Skin of body (tissue), 1 donor: ENCODE measurements at regions not wholly inside any gene's neighbourhood (a gene's known extent, or its start where the extent isn't known, plus 50 kb on each side); places are given as distances from the start of the nearest gene placed in this dataset.

ENCODE experiments used
- DNase-seq: peaks from one replicate; lab custom pipeline; 2025; lab: John Stamatoyannopoulos, UW

DNA sequence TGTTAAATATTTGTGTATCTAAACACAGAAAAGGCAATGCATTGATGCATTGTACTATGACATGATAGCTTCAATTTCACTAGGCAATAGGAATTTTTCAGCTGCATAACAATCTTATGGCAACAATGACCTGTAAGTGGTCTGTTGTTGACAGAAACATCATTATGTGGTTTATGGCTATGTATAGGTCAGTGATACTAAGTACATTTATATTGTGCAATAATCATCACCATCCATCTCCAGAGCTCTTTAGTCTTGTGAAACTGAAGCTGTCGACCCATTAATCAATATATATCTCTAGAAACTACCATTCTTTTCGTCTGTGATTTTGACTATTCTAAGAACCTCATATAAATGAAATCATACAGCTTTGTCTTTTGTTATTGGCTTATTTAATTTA lies 200.1 kb upstream of the ZNF717 start:
- DNase-seq: no peak

- no peak for DNase-seq
Measured at GRCh38 chr3:76010252-76010651, 224.9 kb upstream of the ZNF717 start.

DNA sequence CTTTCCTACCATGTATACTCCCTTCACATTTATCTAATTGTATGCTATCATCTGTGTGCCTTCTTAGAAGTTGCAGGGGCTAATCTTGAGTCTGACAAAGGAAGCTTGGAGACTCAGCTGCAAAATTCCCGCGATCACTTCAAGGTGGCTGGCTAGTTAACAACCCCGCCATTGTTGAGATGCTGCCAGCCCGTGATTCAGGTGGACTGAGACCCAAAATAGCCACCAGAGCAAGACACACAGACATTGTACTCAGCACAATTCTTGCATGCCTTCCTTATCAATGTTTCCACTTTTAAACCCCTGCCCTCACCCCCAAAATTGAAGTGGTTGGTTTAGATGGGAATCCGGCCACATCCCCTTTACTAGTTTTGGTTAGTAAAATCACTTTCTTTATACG lies 225.8 kb upstream of the ZNF717 start:
- no peak for DNase-seq

GRCh38 chr3:76015496-76015895 lies 230.1 kb upstream of the ZNF717 start:
- DNase-seq: no peak

GRCh38 chr3:76016111-76016510 lies 230.8 kb upstream of the ZNF717 start:
- DNase-seq: no peak

DNA sequence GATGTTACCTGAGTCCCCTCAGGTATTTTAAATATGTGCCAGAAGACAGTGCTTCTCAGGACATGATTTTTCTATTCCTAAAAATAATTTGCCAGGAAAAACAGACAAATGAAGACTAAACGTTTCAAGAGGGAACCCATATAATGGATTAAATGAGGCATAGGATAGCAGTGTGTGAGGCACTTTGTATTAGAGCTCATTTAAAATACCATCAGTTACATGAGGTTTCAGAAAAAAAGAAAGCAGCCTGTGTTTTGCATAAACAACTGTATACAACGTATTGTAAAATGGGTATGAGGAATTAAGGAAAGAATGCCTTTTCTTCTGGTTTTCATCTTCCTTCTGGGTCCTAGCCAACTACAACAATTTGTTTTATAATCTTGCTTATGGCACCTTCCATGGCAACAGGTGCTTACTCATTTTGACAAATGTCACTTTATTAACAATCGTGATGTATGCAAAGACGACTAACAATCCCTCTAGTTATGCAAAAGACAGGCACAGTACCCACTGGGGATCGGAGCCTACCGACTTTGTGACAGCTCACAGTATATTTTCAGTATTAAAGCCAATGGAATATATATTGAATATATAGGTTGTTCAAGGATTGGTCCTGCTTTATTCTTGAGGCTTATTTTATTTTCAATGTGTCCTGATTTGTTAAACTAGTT lies 231.6 kb upstream of the ZNF717 start:
- DNase-seq: no peak

- no peak for DNase-seq
Measured at GRCh38 chr3:76021376-76021775, 236.0 kb upstream of the ZNF717 start.

GRCh38 chr3:76024640-76025039 lies 239.3 kb upstream of the ZNF717 start:
- no peak for DNase-seq

- DNase-seq: no peak
Measured at GRCh38 chr3:76025561-76025960, 240.2 kb upstream of the ZNF717 start.

GRCh38 chr3:76026379-76026778 lies 241.0 kb upstream of the ZNF717 start:
- no peak for DNase-seq

GRCh38 chr3:76028774-76029173 lies 243.4 kb upstream of the ZNF717 start:
- DNase-seq: no peak

GRCh38 chr3:76034649-76035048 lies 249.3 kb upstream of the ZNF717 start:
- no peak for DNase-seq

- no peak for DNase-seq
Measured at GRCh38 chr3:76035117-76035516, 249.8 kb upstream of the ZNF717 start.

- DNase-seq: no peak
Measured at GRCh38 chr3:76038949-76039348, 253.6 kb upstream of the ZNF717 start.

DNA sequence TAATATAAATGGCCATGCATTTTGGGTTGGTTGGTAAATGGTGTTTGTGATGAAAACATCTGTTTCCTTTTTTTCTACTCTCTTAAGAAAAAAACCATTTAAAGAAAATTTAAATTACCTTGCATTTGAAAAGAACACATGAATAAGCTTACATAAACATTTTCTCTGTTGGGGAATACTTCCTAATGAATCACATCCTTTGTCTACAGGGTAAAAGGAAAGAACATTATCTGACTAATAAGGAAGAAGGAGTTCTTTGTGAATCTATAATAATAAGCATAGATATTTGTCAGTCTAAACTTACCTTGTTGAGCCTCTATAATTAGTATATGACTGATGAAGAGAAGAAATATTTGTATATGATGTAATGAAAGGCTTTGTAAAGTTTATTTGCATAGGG lies 254.1 kb upstream of the ZNF717 start:
- no peak for DNase-seq

DNA sequence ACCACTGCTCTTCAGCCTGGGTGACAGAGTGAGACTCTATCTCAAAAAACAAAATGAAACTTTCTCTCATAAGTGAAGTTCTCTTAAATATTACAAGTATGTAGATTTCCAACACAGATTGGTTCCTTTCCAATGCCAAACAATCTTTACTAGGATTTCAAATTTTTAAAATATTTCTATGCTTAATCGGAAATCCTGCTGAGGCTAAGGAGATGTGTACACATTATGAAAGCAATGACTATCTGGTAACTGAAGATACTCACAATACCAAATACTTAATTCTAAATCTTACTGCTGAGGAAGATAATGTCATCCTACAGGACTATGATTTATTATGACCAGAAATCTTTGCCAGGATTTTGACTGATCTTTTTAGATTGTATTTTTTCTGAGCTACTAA lies 255.6 kb upstream of the ZNF717 start:
- no peak for DNase-seq

DNA sequence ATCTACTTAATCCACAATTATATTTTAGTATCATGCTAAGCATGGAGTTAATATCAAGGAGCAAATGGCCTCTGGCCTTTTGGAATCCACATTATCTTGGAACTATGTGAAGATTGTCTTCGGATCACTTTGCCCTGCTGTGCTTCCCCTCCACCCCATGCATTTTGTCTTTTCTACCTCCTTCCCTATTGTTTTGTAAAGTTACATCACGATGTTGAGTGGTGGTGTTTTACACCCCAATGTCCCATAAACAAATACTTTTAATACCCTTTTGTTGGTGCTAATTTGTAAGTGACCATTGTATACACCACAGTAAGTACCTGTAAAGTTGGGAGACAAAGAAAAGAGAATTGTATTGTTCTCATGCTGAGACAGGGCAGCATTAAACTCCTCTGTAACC lies 258.4 kb upstream of the ZNF717 start:
- DNase-seq: no peak

- DNase-seq: no peak
Measured at GRCh38 chr3:76044601-76045600, 259.6 kb upstream of the ZNF717 start.

DNA sequence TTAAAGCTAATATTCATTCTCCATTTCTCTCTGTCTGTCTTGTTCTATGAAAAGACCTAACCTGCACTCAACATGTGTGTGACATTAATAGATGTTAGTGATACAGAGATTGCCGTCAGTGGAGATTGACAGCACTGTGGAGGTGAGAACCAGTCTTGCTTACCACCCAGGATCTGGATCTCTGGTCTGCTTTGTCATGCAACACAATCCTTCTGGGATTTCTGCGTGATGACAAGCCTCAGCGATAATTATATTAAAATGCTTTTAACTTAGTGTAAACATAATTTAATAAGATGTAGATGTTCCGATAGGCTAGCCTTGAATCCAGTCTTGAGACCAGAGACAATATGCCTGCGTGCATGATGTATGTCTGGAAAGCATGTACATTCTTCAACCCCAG lies 262.0 kb upstream of the ZNF717 start:
- no peak for DNase-seq

DNA sequence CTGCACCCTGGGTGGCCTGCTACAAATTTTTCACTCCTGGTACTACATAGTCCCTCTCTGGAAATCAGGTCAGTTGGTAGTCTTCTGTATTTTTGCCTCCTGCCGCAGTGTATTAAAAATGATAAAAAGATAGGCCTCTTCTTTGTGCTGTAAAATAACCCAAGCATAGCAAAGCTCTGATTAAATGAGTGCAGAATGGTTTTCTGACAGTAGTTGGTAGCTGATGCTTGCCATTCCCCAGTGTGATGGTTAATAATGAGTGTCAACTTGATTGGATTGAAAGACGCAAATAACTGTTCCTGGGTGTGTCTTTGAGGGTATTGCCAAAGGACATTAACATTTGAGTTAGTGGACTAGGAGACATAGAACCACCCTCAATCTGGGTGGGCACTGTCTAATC lies 264.4 kb upstream of the ZNF717 start:
- no peak for DNase-seq

DNA sequence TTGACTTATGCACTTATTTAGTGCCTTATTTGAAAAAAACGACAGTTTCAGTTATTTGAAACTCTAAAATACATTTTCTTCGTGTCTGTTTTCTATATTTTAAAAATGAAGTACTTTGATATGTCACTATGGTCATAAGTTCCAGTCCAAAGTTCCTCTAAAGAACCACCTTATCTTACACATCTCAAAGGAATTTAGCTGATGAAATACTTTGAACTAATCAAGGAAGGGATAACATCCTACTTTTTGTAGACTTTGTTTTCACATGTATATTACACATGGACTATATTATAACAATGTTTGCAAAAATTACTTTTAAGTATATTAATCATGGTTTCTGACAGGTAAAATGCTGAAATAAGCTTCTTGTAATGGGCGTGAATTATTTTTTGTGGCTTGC lies 265.8 kb upstream of the ZNF717 start:
- DNase-seq: no peak

GRCh38 chr3:76054404-76054803 lies 269.1 kb upstream of the ZNF717 start:
- DNase-seq: no peak

- DNase-seq: no peak
Measured at GRCh38 chr3:76061654-76062053, 276.3 kb upstream of the ZNF717 start.
